IMR-90 (cell line): ENCODE measurements at regions not wholly inside any gene's neighbourhood (a gene's known extent, or its start where the extent isn't known, plus 50 kb on each side); places are given as distances from the start of the nearest gene placed in this dataset.

ENCODE experiments used
- BHLHE40 ChIP-seq: fragments of 150-350 bp; IDR thresholded peaks from 2 replicates; pipeline ENCODE4 v1.6.1; 2016; ENCODE audit warnings: mild to moderate bottlenecking, low read depth, low read length
- CEBPB ChIP-seq: IDR thresholded peaks from 2 replicates; pipeline ENCODE4 v1.6.1; 2012; ENCODE audit warnings: low read depth, low read length, improper control_type of control experiment
- CHD1 ChIP-seq: IDR thresholded peaks from 2 replicates; pipeline ENCODE4 v1.6.1; 2012; ENCODE audit warnings: low read depth, low read length, improper control_type of control experiment
- CTCF ChIP-seq: conservative IDR thresholded peaks from 2 replicates; pipeline ENCODE4 v1.5.1; 2012; ENCODE audit warnings: mild to moderate bottlenecking, low read depth, low read length, improper control_type of control experiment
- FOS ChIP-seq: fragments of 150-350 bp; IDR thresholded peaks from 2 replicates; pipeline ENCODE4 v1.6.1; 2016; ENCODE audit warnings: low read depth, low read length
- MAFK ChIP-seq: IDR thresholded peaks from 2 replicates; pipeline ENCODE4 v1.6.1; 2012; ENCODE audit warnings: low read depth, low read length, improper control_type of control experiment
- MAZ ChIP-seq: IDR thresholded peaks from 2 replicates; pipeline ENCODE4 v1.6.1; 2012; ENCODE audit warnings: low read depth, mild to moderate bottlenecking, low read length, improper control_type of control experiment, moderate library complexity, borderline replicate concordance
- MXI1 ChIP-seq: IDR thresholded peaks from 2 replicates; pipeline ENCODE4 v1.6.1; 2012; ENCODE audit warnings: low read depth, mild to moderate bottlenecking, low read length, moderate library complexity, borderline replicate concordance
- POLR2A ChIP-seq: IDR thresholded peaks from 2 replicates; pipeline ENCODE4 v1.6.1; 2012; ENCODE audit warnings: mild to moderate bottlenecking, low read depth, low read length
- RAD21 ChIP-seq: IDR thresholded peaks from 2 replicates; pipeline ENCODE4 v1.6.1; 2012; ENCODE audit warnings: low read length, improper control_type of control experiment
- RCOR1 ChIP-seq: IDR thresholded peaks from 2 replicates; pipeline ENCODE4 v1.6.1; 2012; ENCODE audit warnings: mild to moderate bottlenecking, low read length, improper control_type of control experiment; ENCODE audit not compliant: insufficient replicate concordance
- RFX5 ChIP-seq: IDR thresholded peaks from 2 replicates; pipeline ENCODE4 v1.8.0; 2012; ENCODE audit warnings: low read depth, mild to moderate bottlenecking, low read length, moderate library complexity

GRCh38 chr10:55203319-55203718 is 402.3 kb upstream of the PCDH15 start:
- TF ChIP-seq RFX5 (no peak), CTCF (no peak), RAD21 (no peak), MXI1 (no peak), POLR2A (no peak), RCOR1 (no peak), CEBPB (no peak), MAFK (no peak), BHLHE40 (no peak), CHD1 (no peak), FOS (no peak), MAZ (no peak)
